ENCODE measurements at regions not wholly inside any gene's neighbourhood (a gene's known extent, or its start where the extent isn't known, plus 50 kb on each side); places are given as distances from the start of the nearest gene placed in this dataset.

DNA sequence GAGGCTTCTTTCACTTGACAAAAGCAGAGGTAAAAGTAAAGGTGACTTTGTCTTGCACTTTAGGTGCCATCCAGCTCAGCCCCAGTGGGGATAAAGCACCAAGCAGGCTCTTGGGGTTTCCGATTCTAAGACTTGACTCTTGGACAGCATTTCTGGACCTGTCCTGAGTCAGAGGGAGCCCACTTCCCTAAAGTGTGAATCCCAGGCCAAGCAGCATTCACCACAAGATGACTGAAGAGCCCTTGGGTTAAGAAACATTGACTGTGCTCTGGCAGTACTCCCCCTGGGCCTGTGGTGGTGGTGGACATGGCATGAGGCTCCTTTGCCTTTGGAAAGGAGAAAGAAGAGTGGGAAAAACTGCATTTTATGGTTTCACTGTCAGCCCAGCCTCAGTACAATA is 638.0 kb upstream of the VRK2 start:
- Histone ChIP-seq H3K18ac (ENCODE audit: insufficient read length, low read depth, low read length) (no peak overlapping the region), H2BK12ac (ENCODE audit: insufficient read length, low read depth, low read length) (no peak overlapping the region)
- WGBS (ENCODE audit: extremely low coverage, insufficient read length, low lambda C conversion rate): no CpG with 5 or more reads among the region's 1 CpG

More for the DNA sequence above, 638.0 kb upstream of the VRK2 start:
- Mint-ChIP-seq H3K4me3 (no peak overlapping the region), H3K27ac (no peak overlapping the region), H3K36me3 (ENCODE audit: insufficient read depth in 1 of 3, low read depth in 3 of 3) (peaks cover 0 to 1% (median under 1%) of the 10 kb centered on the region in 3 experiments; a peak in 3 of 7 replicates), H3K4me1 (peaks cover 10 to 16% of the 10 kb centered on the region in 2 experiments), H3K27me3 (ENCODE audit: low read depth) (no peaks in the 10 kb centered on the region), H3K9me3 (peaks cover 3 to 18% of the 10 kb centered on the region in 2 experiments; a peak in 4 of 5 replicates)
- Histone ChIP-seq H3K4me1 (ENCODE audit: insufficient read depth, low read length) (no peaks in the 10 kb centered on the region; the same call in 1 of the 2 replicates), H3K14ac (ENCODE audit: insufficient read depth, low read length) (no peak overlapping the region), H3K79me1 (ENCODE audit: insufficient read depth, low read depth, low read length, poor library complexity, severe bottlenecking) (no peaks in the 10 kb centered on the region), H3K9ac (ENCODE audit: extremely low read depth, insufficient read length, low read length) (no peak overlapping the region), H3K56ac (ENCODE audit: insufficient read length, low read depth, low read length) (no peak overlapping the region), H3K9me3 (ENCODE audit: control insufficient read depth, low read depth, low read length) (no peaks in the 10 kb centered on the region), H4K20me1 (ENCODE audit: control insufficient read depth, insufficient read depth, insufficient read length) (no peaks in the 10 kb centered on the region), H4K5ac (ENCODE audit: insufficient read length, low read depth, low read length) (no peak overlapping the region), H3K79me2 (ENCODE audit: insufficient read depth, low read length) (no peaks in the 10 kb centered on the region), H3K4me2 (ENCODE audit: insufficient read depth, insufficient read length, low read length) (no peak overlapping the region), H4K91ac (ENCODE audit: insufficient read length, low read depth, low read length) (no peak overlapping the region), H3K23ac (ENCODE audit: insufficient read length, low read depth, low read length) (no peak overlapping the region), H3K4ac (ENCODE audit: low read depth, low read length) (no peak overlapping the region), H3K27me3 (ENCODE audit: insufficient read depth, low read length) (no peaks in the 10 kb centered on the region), H3T11ph (ENCODE audit: low read length) (no peak overlapping the region), H2BK20ac (ENCODE audit: low read depth, low read length, poor library complexity, severe bottlenecking) (no peak overlapping the region), H3K27ac (ENCODE audit: insufficient read length, low read depth, low read length) (no peak overlapping the region), H2BK5ac (ENCODE audit: insufficient read length, low read length) (no peak overlapping the region), H3K23me2 (ENCODE audit: insufficient read length, low read depth, low read length, poor library complexity, severe bottlenecking) (no peaks in the 10 kb centered on the region), H2BK120ac (ENCODE audit: low read depth, low read length, poor library complexity, severe bottlenecking) (no peak overlapping the region), H4K8ac (replicated peaks; ENCODE audit: insufficient read length, low read depth, low read length) (no peak overlapping the region), H2AK5ac (ENCODE audit: insufficient read length, low read length) (no peak overlapping the region), H2BK15ac (ENCODE audit: low read depth, low read length) (no peak overlapping the region), H2AFZ (ENCODE audit: low read length) (no peak overlapping the region)
- TF ChIP-seq, protein P1, sequence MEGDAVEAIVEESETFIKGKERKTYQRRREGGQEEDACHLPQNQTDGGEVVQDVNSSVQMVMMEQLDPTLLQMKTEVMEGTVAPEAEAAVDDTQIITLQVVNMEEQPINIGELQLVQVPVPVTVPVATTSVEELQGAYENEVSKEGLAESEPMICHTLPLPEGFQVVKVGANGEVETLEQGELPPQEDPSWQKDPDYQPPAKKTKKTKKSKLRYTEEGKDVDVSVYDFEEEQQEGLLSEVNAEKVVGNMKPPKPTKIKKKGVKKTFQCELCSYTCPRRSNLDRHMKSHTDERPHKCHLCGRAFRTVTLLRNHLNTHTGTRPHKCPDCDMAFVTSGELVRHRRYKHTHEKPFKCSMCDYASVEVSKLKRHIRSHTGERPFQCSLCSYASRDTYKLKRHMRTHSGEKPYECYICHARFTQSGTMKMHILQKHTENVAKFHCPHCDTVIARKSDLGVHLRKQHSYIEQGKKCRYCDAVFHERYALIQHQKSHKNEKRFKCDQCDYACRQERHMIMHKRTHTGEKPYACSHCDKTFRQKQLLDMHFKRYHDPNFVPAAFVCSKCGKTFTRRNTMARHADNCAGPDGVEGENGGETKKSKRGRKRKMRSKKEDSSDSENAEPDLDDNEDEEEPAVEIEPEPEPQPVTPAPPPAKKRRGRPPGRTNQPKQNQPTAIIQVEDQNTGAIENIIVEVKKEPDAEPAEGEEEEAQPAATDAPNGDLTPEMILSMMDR (conservative IDR thresholded peaks at IDR 0.05): no peak
- peak; percentile 14 for DNase-seq

All from H9 (cell line).